PC-9 (cell line): ENCODE measurements at regions not wholly inside any gene's neighbourhood (a gene's known extent, or its start where the extent isn't known, plus 50 kb on each side); places are given as distances from the start of the nearest gene placed in this dataset.

ENCODE experiments used
- BruUV-seq: library from RNA; stranded (reverse); fragments of 400-500 nt; replicated peaks from 2 replicates; lab custom pipeline; 2021; lab: Mats Ljungman, UMichigan
- CTCF ChIA-PET: fragments of 300-600 bp; sonication (Branson Sonifier 250); formaldehyde crosslinking; loops from one replicate; lab custom pipeline; 2022; ENCODE audit warnings: antibody characterized with exemption; lab: Charles Lee
- POLR2A ChIA-PET: fragments of 300-600 bp; sonication (Branson Sonifier 250); formaldehyde crosslinking; loops from one replicate; lab custom pipeline; 2022; ENCODE audit warnings: antibody characterized with exemption; ENCODE audit not compliant: unreplicated experiment; lab: Charles Lee
- DNase-seq, 2 experiments: peaks; one replicate each; pipeline versions ENCODE4 v3.0.0 to v3.0.0-alpha.2; 2015 to 2022; ENCODE audit warnings: mixed read lengths in 1 of 2
- H2AFZ ChIP-seq: fragments of 200-600 bp; sonication (generic); 2 replicates; pipeline ENCODE4 v1.8.1; 2017; ENCODE audit warnings: antibody characterized with exemption
- H3F3A ChIP-seq: fragments of 200-600 bp; sonication (generic); 2 replicates; pipeline ENCODE4 v1.8.1; 2017; ENCODE audit warnings: antibody characterized with exemption, mild to moderate bottlenecking, low read depth; ENCODE audit not compliant: insufficient read depth
- H3K27ac ChIP-seq: fragments of 200-600 bp; sonication (generic); 2 replicates; pipeline ENCODE4 v1.6.1; 2016; ENCODE audit warnings: mixed run types
- H3K27me3 ChIP-seq: fragments of 200-600 bp; sonication (generic); 2 replicates; pipeline ENCODE4 v1.6.1; 2016; ENCODE audit warnings: low read depth, mixed run types; ENCODE audit not compliant: insufficient read depth
- H3K36me3 ChIP-seq: fragments of 200-600 bp; sonication (generic); 2 replicates; pipeline ENCODE4 v1.6.1; 2016; ENCODE audit warnings: low read depth, mixed run types
- H3K4me1 ChIP-seq: fragments of 200-600 bp; sonication (generic); replicated peaks from 2 replicates; pipeline ENCODE4 v1.6.1; 2016; ENCODE audit warnings: mixed run types; ENCODE audit not compliant: insufficient read depth
- H3K4me2 ChIP-seq: fragments of 200-600 bp; sonication (generic); 2 replicates; pipeline ENCODE4 v1.6.1; 2017; ENCODE audit warnings: mixed run types
- H3K4me3 ChIP-seq: fragments of 200-600 bp; sonication (generic); 2 replicates; pipeline ENCODE4 v1.6.1; 2016; ENCODE audit warnings: mixed run types
- H3K79me2 ChIP-seq: fragments of 200-600 bp; sonication (generic); 2 replicates; pipeline ENCODE4 v1.6.1; 2017; ENCODE audit warnings: low read depth, mixed run types
- H3K9me2 ChIP-seq: fragments of 200-600 bp; sonication (generic); 2 replicates; pipeline ENCODE4 v1.8.1; 2017; ENCODE audit warnings: mild to moderate bottlenecking; ENCODE audit not compliant: insufficient read depth
- H3K9me3 ChIP-seq: fragments of 200-600 bp; sonication (generic); 2 replicates; pipeline ENCODE4 v1.8.1; 2016; ENCODE audit warnings: low read depth; ENCODE audit not compliant: insufficient read depth
- H4K20me1 ChIP-seq: fragments of 200-600 bp; sonication (generic); 2 replicates; pipeline ENCODE4 v1.8.1; 2017; ENCODE audit not compliant: insufficient read depth
- CTCF ChIP-seq: fragments of 200-600 bp; sonication (generic); conservative IDR thresholded peaks from 2 replicates; pipeline ENCODE4 v1.6.1; 2017; ENCODE audit warnings: mixed run types, antibody characterized with exemption, mild to moderate bottlenecking, moderate library complexity
- EZH2 ChIP-seq: fragments of 200-600 bp; sonication (generic); IDR thresholded peaks from 2 replicates; pipeline ENCODE4 v1.8.0; 2017; ENCODE audit warnings: antibody characterized with exemption, low read depth
- intact Hi-C: fragments of 100-400 bp; cut with micrococcal nuclease; formaldehyde crosslinking; loops from one replicate; pipeline ENCODE4 v1.10.0; 2022; ENCODE audit not compliant: unreplicated experiment

GRCh38 chr15:77695961-77696582, 63.4 kb upstream of the LINGO1 start:
- H3K4me2 ChIP-seq, result no peak overlapping the region
- no peaks in the 10 kb centered on the region for H3F3A ChIP-seq
- H3K79me2 ChIP-seq, result no peaks in the 10 kb centered on the region
- DNase-seq, result peak in 1 of 2 experiments; percentile 9
- H3K36me3 ChIP-seq, result no peaks in the 10 kb centered on the region
- H3K27me3 ChIP-seq, result peaks cover 85% of the 10 kb centered on the region
- H3K4me3 ChIP-seq, result no peak overlapping the region
- intact Hi-C loops, result no loop called here
- TF ChIP-seq EZH2, result no peak
- no peak for TF ChIP-seq CTCF
- H3K9me3 ChIP-seq, result no peaks in the 10 kb centered on the region
- ChIA-PET CTCF (no interaction called here), POLR2A (no interaction called here)
- H2AFZ ChIP-seq, result no peak overlapping the region
- no peaks in the 10 kb centered on the region for H3K9me2 ChIP-seq
- no peaks in the 10 kb centered on the region for H3K4me1 ChIP-seq
- peaks cover 4% of the 10 kb centered on the region; the same call in 1 of the 2 replicates for H4K20me1 ChIP-seq
- H3K27ac ChIP-seq, result no peak overlapping the region
- no TSS peak for BruUV-seq

GRCh38 chr15:77695548-77695947, 62.8 kb upstream of the LINGO1 start:
- BruUV-seq, result no TSS peak
- POLR2A ChIA-PET, result no interaction called here
- H3K9me2 ChIP-seq, result no peaks in the 10 kb centered on the region
- no peak overlapping the region for H3K27ac ChIP-seq
- peaks cover 4% of the 10 kb centered on the region; the same call in 1 of the 2 replicates for H4K20me1 ChIP-seq
- H3K4me1 ChIP-seq, result no peaks in the 10 kb centered on the region
- no peak for TF ChIP-seq CTCF
- no peak for TF ChIP-seq EZH2
- H3K27me3 ChIP-seq, result peaks cover 90% of the 10 kb centered on the region
- no peak overlapping the region for H3K4me3 ChIP-seq
- no peak overlapping the region for H3K4me2 ChIP-seq
- H3K36me3 ChIP-seq, result no peaks in the 10 kb centered on the region
- H3K79me2 ChIP-seq, result no peaks in the 10 kb centered on the region
- no peaks in the 10 kb centered on the region for H3K9me3 ChIP-seq
- DNase-seq, result no peak
- intact Hi-C loops, result no loop called here
- CTCF ChIA-PET, result no interaction called here
- no peak overlapping the region for H2AFZ ChIP-seq
- no peaks in the 10 kb centered on the region for H3F3A ChIP-seq

- no peak for TF ChIP-seq EZH2
- TF ChIP-seq CTCF, result no peak
- ChIA-PET POLR2A (no interaction called here), CTCF (no interaction called here)
- H3K4me1 ChIP-seq, result no peaks in the 10 kb centered on the region
- H4K20me1 ChIP-seq, result peaks cover 4% of the 10 kb centered on the region; the same call in 1 of the 2 replicates
- no peaks in the 10 kb centered on the region for H3K9me3 ChIP-seq
- H3K79me2 ChIP-seq, result no peaks in the 10 kb centered on the region
- intact Hi-C loops, result no loop called here
- no TSS peak for BruUV-seq
- no peak for DNase-seq
- H2AFZ ChIP-seq, result no peak overlapping the region
- H3F3A ChIP-seq, result no peaks in the 10 kb centered on the region
- H3K36me3 ChIP-seq, result no peaks in the 10 kb centered on the region
- H3K4me2 ChIP-seq, result no peak overlapping the region
- H3K9me2 ChIP-seq, result no peaks in the 10 kb centered on the region
- no peak overlapping the region for H3K27ac ChIP-seq
- no peak overlapping the region for H3K4me3 ChIP-seq
- peaks cover 99% of the 10 kb centered on the region for H3K27me3 ChIP-seq
Observed at GRCh38 chr15:77693576-77693975, 60.9 kb upstream of the LINGO1 start.
